ENCODE measurements at regions not wholly inside any gene's neighbourhood (a gene's known extent, or its start where the extent isn't known, plus 50 kb on each side); places are given as distances from the start of the nearest gene placed in this dataset.
"Not testable (repeated sequence)": the region's sequence is repeated elsewhere in the genome, so short reads cannot be mapped to it uniquely, and the experiment has no call there.

DNA sequence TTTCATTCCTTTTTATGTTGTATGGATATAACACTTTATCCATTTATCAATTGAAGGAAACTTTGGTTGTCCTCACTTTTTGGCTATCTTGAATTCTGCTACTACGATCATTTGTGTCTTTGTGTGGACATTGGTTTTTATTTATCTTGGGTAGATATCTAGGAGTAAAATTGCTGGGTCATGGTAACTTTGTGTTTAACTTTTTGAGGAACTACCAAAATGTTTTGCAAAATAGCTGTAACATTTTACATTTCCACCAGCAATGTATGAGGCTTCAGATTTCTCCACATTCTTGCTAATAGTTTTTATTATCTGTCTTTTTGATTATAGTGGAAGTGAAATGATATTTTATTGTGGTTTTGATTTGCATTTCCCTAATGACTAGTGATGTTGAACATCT lies 55.6 kb downstream of the TLNRD1 start:
- TF ChIP-seq, protein P1, sequence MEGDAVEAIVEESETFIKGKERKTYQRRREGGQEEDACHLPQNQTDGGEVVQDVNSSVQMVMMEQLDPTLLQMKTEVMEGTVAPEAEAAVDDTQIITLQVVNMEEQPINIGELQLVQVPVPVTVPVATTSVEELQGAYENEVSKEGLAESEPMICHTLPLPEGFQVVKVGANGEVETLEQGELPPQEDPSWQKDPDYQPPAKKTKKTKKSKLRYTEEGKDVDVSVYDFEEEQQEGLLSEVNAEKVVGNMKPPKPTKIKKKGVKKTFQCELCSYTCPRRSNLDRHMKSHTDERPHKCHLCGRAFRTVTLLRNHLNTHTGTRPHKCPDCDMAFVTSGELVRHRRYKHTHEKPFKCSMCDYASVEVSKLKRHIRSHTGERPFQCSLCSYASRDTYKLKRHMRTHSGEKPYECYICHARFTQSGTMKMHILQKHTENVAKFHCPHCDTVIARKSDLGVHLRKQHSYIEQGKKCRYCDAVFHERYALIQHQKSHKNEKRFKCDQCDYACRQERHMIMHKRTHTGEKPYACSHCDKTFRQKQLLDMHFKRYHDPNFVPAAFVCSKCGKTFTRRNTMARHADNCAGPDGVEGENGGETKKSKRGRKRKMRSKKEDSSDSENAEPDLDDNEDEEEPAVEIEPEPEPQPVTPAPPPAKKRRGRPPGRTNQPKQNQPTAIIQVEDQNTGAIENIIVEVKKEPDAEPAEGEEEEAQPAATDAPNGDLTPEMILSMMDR (conservative IDR thresholded peaks at IDR 0.05; ENCODE audit: low read depth), result no peak
- ChIA-PET POLR2A (ENCODE audit: low non-redundant PET) (no interaction called here), CTCF (no interaction called here)
- no peak overlapping the region for H3K27ac ChIP-seq
- DNase-seq (ENCODE audit: low spot score), result no peak

- ChIA-PET POLR2A (ENCODE audit: low non-redundant PET) (no interaction called here), CTCF (interaction anchor here (0.6 kb wide), 1 partner anchor 206 kb away, joined by 3 read pairs; no protein-coding TSS in a partner anchor)
- H3K27ac ChIP-seq, result no peak overlapping the region
- TF ChIP-seq, protein P1 (conservative IDR thresholded peaks at IDR 0.05; ENCODE audit: low read depth), result no peak
- no peak for DNase-seq (ENCODE audit: low spot score)
Measured at GRCh38 chr15:81060470-81060869, 59.7 kb downstream of the TLNRD1 start.

- TF ChIP-seq, protein P1 (conservative IDR thresholded peaks at IDR 0.05; ENCODE audit: low read depth), result no peak
- DNase-seq (ENCODE audit: low spot score), result no peak
- CTCF ChIA-PET, result no interaction called here
- H3K27ac ChIP-seq, result no peak overlapping the region
- POLR2A ChIA-PET (ENCODE audit: low non-redundant PET), result no interaction called here
Measured at GRCh38 chr15:81060907-81061306, 60.2 kb downstream of the TLNRD1 start.

GRCh38 chr15:81061490-81062253 lies 60.9 kb downstream of the TLNRD1 start:
- ChIA-PET CTCF (no interaction called here), POLR2A (ENCODE audit: low non-redundant PET) (no interaction called here)
- TF ChIP-seq, protein P1 (conservative IDR thresholded peaks at IDR 0.05; ENCODE audit: low read depth), result no peak
- H3K27ac ChIP-seq, result no peak overlapping the region
- DNase-seq (ENCODE audit: low spot score), result no peak

DNA sequence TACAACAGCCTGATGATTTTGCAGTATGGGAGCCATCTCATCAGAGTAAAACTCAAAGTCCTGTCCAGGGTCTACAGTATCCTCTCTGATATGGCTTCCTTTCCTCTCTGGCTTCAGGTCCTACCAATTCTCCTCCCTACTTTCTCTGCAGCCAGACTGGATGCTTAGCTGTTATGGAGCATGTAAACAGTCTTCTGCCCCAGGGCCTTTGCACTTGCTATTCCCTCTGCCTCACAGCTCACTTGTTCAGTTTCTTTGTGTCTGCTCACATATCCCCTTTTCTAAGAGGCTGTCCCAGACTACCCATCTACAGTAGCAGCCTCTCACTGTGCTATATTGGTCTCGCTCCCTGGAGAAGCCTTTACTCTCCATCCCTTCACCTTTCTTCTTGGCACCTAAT lies 62.2 kb downstream of the TLNRD1 start:
- ChIA-PET CTCF (no interaction called here), POLR2A (ENCODE audit: low non-redundant PET) (no interaction called here)
- DNase-seq (ENCODE audit: low spot score), result no peak
- TF ChIP-seq, protein P1 (conservative IDR thresholded peaks at IDR 0.05; ENCODE audit: low read depth), result no peak
- H3K27ac ChIP-seq, result no peak overlapping the region

DNA sequence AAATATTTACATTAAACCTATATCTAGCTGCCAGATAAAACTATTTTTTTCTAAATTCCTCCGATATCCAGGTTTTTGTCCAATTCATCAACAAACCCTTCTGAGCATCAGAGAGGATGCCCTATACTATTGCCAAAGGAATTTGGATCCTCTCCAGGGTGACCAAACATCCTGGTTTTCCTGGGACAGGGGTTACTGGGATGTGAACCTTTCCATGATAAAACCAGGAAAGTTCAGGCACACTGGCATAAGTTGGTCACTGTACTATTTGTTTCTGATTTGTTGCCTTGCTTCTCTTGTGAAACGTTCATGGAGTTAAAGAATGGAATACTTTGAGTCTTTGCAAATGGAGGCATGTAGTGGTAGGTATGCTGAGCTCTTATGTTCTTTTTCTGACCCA lies 63.5 kb downstream of the TLNRD1 start:
- ChIA-PET POLR2A (ENCODE audit: low non-redundant PET) (no interaction called here), CTCF (interaction anchor here (0.6 kb wide), 1 partner anchor 958 kb away, joined by 3 read pairs; no protein-coding TSS in a partner anchor)
- no peak for DNase-seq (ENCODE audit: low spot score)
- H3K27ac ChIP-seq, result no peak overlapping the region
- TF ChIP-seq, protein P1 (conservative IDR thresholded peaks at IDR 0.05; ENCODE audit: low read depth), result no peak

GRCh38 chr15:81067567-81067966 lies 66.5 kb upstream of the CFAP161 start:
- DNase-seq (ENCODE audit: low spot score); POLR2A ChIA-PET (ENCODE audit: low non-redundant PET); H3K27ac ChIP-seq; CTCF ChIA-PET: not testable (repeated sequence)
